ENCODE measurements at regions not wholly inside any gene's neighbourhood (a gene's known extent, or its start where the extent isn't known, plus 50 kb on each side); places are given as distances from the start of the nearest gene placed in this dataset.

GRCh38 chr1:58890609-58891008, 106.8 kb upstream of the JUN start:
- peaks cover 48% of the 10 kb centered on the region for H3K4me1 ChIP-seq
- no peaks in the 10 kb centered on the region for H3K9me3 ChIP-seq (ENCODE audit: control insufficient read depth, low read length)
- no peaks in the 10 kb centered on the region for H3K79me2 ChIP-seq
- no peaks in the 10 kb centered on the region for H3K27me3 ChIP-seq (ENCODE audit: control insufficient read depth, insufficient read depth, low read length)
- no peak overlapping the region for H3K9ac ChIP-seq
- no peak overlapping the region for H3K4me2 ChIP-seq (ENCODE audit: low read length)
- H3K36me3 ChIP-seq (ENCODE audit: control insufficient read depth, insufficient read depth, low read length), result no peaks in the 10 kb centered on the region
- no peak overlapping the region for H3K27ac ChIP-seq
- TF ChIP-seq, protein P1, sequence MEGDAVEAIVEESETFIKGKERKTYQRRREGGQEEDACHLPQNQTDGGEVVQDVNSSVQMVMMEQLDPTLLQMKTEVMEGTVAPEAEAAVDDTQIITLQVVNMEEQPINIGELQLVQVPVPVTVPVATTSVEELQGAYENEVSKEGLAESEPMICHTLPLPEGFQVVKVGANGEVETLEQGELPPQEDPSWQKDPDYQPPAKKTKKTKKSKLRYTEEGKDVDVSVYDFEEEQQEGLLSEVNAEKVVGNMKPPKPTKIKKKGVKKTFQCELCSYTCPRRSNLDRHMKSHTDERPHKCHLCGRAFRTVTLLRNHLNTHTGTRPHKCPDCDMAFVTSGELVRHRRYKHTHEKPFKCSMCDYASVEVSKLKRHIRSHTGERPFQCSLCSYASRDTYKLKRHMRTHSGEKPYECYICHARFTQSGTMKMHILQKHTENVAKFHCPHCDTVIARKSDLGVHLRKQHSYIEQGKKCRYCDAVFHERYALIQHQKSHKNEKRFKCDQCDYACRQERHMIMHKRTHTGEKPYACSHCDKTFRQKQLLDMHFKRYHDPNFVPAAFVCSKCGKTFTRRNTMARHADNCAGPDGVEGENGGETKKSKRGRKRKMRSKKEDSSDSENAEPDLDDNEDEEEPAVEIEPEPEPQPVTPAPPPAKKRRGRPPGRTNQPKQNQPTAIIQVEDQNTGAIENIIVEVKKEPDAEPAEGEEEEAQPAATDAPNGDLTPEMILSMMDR (IDR thresholded peaks at IDR 0.05), result no peak
- H3K4me3 ChIP-seq (ENCODE audit: low read depth, low read length), result no peak overlapping the region
- no peak overlapping the region for H2AFZ ChIP-seq

- Histone ChIP-seq H3K79me2 (no peaks in the 10 kb centered on the region), H3K4me1 (peaks cover 47% of the 10 kb centered on the region), H3K4me3 (ENCODE audit: low read depth, low read length) (no peak overlapping the region), H3K9me3 (ENCODE audit: control insufficient read depth, low read length) (no peaks in the 10 kb centered on the region), H3K4me2 (ENCODE audit: low read length) (no peak overlapping the region), H2AFZ (no peak overlapping the region), H3K27me3 (ENCODE audit: control insufficient read depth, insufficient read depth, low read length) (no peaks in the 10 kb centered on the region), H3K9ac (no peak overlapping the region), H3K27ac (peak overlapping the region; percentile 98), H3K36me3 (ENCODE audit: control insufficient read depth, insufficient read depth, low read length) (no peaks in the 10 kb centered on the region)
- TF ChIP-seq, protein P1 (IDR thresholded peaks at IDR 0.05), result no peak
These were observed 107.5 kb upstream of the JUN start for GRCh38 chr1:58891347-58891746.

DNA sequence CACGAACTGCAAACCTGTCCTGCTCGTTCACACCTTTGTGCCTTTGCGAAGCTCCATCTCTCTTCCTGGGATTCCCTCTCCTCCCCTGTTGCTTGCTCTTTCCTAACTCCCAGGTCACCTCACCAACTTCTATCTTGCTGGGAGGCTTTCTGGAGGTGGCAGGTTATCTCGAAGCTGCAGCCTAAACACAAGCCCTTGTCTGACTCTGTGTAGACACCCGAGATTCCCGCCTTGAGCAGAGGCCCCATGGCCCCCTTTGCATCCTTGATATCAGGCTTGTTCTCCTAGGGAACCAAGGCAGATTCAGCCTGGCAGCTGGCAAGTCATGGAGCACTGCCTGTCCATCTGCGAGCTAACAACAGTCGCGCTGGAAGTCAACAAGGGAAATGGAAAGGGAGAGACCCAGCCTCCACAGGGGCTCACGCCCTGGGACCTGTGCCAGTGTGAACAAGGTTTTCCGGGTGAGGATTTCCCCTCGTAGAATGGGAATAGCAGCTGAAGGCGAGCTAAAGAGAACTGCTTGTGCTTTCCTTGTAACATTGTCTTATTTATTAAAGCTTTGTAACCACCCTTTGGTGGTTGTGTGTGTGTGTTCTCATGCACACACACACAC, 109.5 kb upstream of the JUN start:
- Histone ChIP-seq H2AFZ (no peak overlapping the region), H3K4me1 (peaks cover 47% of the 10 kb centered on the region), H3K79me2 (no peaks in the 10 kb centered on the region), H3K9me3 (ENCODE audit: control insufficient read depth, low read length) (no peaks in the 10 kb centered on the region), H3K4me2 (ENCODE audit: low read length) (no peak overlapping the region), H3K27me3 (ENCODE audit: control insufficient read depth, insufficient read depth, low read length) (no peaks in the 10 kb centered on the region), H3K36me3 (ENCODE audit: control insufficient read depth, insufficient read depth, low read length) (no peaks in the 10 kb centered on the region), H3K27ac (peak overlapping the region; percentile 98), H3K9ac (no peak overlapping the region), H3K4me3 (ENCODE audit: low read depth, low read length) (no peak overlapping the region)
- TF ChIP-seq, protein P1 (IDR thresholded peaks at IDR 0.05), result no peak

GRCh38 chr1:58895082-58895481, 111.2 kb upstream of the JUN start:
- Histone ChIP-seq H3K27ac (peak overlapping the region; percentile 98), H3K36me3 (ENCODE audit: control insufficient read depth, insufficient read depth, low read length) (no peaks in the 10 kb centered on the region), H2AFZ (peak overlapping the region; percentile 2), H3K9me3 (ENCODE audit: control insufficient read depth, low read length) (no peaks in the 10 kb centered on the region), H3K4me2 (ENCODE audit: low read length) (peak overlapping the region; percentile 52), H3K4me3 (ENCODE audit: low read depth, low read length) (no peak overlapping the region), H3K4me1 (peaks cover 58% of the 10 kb centered on the region), H3K79me2 (no peaks in the 10 kb centered on the region), H3K27me3 (ENCODE audit: control insufficient read depth, insufficient read depth, low read length) (no peaks in the 10 kb centered on the region), H3K9ac (peak overlapping the region; percentile 14)
- TF ChIP-seq, protein P1 (IDR thresholded peaks at IDR 0.05), result no peak

DNA sequence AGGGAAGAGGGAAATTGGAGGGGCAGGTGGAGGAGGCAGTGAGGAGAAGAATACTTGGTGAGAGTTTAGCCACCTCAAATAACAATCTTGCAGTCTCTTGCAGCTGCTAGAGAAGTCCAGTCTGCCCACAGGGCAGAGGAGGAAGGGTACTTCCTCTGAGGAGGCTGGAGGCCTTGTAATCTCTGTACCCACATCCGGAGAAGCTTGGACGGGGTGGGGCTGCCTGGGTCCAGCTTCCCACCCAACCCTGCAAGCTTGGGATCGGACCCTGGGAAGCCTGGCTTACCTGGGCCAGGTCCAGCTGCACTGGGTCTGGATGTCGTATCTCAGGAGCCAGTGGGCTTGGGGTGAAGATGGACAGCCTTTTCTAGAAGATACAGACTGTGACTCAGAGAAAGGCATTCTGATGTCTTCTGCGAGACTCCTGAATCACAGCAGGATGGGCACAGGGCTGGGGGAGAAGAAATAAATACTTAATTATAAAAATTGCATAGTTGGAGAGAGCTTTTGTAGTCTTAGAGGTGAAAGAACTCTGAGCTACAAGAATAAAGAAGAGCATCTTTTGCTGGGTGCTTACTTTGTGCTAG, 111.8 kb upstream of the JUN start:
- TF ChIP-seq, protein P1 (IDR thresholded peaks at IDR 0.05), result no peak
- Histone ChIP-seq H3K9ac (peak overlapping the region; percentile 14), H3K79me2 (no peaks in the 10 kb centered on the region), H3K36me3 (ENCODE audit: control insufficient read depth, insufficient read depth, low read length) (no peaks in the 10 kb centered on the region), H3K4me2 (ENCODE audit: low read length) (peak overlapping the region; percentile 52), H3K4me1 (peaks cover 61% of the 10 kb centered on the region), H3K9me3 (ENCODE audit: control insufficient read depth, low read length) (no peaks in the 10 kb centered on the region), H3K27ac (peak overlapping the region; percentile 98), H3K27me3 (ENCODE audit: control insufficient read depth, insufficient read depth, low read length) (no peaks in the 10 kb centered on the region), H2AFZ (peak overlapping the region; percentile 2), H3K4me3 (ENCODE audit: low read depth, low read length) (no peak overlapping the region)
